OCI-LY1 (cell line): ENCODE measurements at regions not wholly inside any gene's neighbourhood (a gene's known extent, or its start where the extent isn't known, plus 50 kb on each side); places are given as distances from the start of the nearest gene placed in this dataset.

Experiments used
- H2AFZ ChIP-seq: fragments of 200-600 bp; sonication (generic), shearing (Covaris generic); 2 replicates; pipeline ENCODE4 v1.6.0; 2014; ENCODE audit warnings: antibody characterized with exemption, mild to moderate bottlenecking, low read length
- H3F3A ChIP-seq: fragments of 200-600 bp; sonication (generic), shearing (Covaris generic); 2 replicates; pipeline ENCODE4 v1.6.0; 2014; ENCODE audit warnings: mild to moderate bottlenecking, antibody characterized with exemption, low read length, moderate library complexity; ENCODE audit not compliant: insufficient read depth
- H3K27ac ChIP-seq: fragments of 200-600 bp; sonication (generic); 2 replicates; pipeline ENCODE4 v1.5.1; 2014; ENCODE audit warnings: low read length, mixed run types, mild to moderate bottlenecking, low read depth; ENCODE audit not compliant: poor library complexity, severe bottlenecking
- H3K27me3 ChIP-seq: fragments of 200-600 bp; sonication (generic); 2 replicates; pipeline ENCODE4 v1.6.0; 2014; ENCODE audit warnings: antibody characterized with exemption, mild to moderate bottlenecking, low read length, moderate library complexity; ENCODE audit not compliant: insufficient read depth
- H3K36me3 ChIP-seq: fragments of 200-600 bp; sonication (generic); 2 replicates; pipeline ENCODE4 v1.6.1; 2014; ENCODE audit warnings: mild to moderate bottlenecking, antibody characterized with exemption, low read length, moderate library complexity, mixed read lengths; ENCODE audit not compliant: insufficient read depth
- H3K4me1 ChIP-seq: fragments of 200-600 bp; sonication (generic); 2 replicates; pipeline ENCODE4 v1.5.1; 2014; ENCODE audit warnings: mild to moderate bottlenecking, low read length, moderate library complexity; ENCODE audit not compliant: insufficient read depth, severe bottlenecking
- H3K4me2 ChIP-seq: fragments of 200-600 bp; sonication (generic), shearing (Covaris generic); 2 replicates; pipeline ENCODE4 v1.6.1; 2014; ENCODE audit warnings: low read length
- H3K4me3 ChIP-seq: fragments of 200-600 bp; sonication (generic); 2 replicates; pipeline ENCODE4 v1.5.1; 2014; ENCODE audit warnings: low read length, low read depth, mild to moderate bottlenecking, mixed read lengths; ENCODE audit not compliant: poor library complexity, severe bottlenecking
- H3K79me2 ChIP-seq: fragments of 200-600 bp; shearing (Covaris generic); 2 replicates; pipeline ENCODE4 v1.6.1; 2016; ENCODE audit warnings: mixed run types, low read length, mixed read lengths; ENCODE audit not compliant: insufficient read depth
- H3K9ac ChIP-seq: fragments of 200-600 bp; sonication (generic), shearing (Covaris generic); 2 replicates; pipeline ENCODE4 v1.6.1; 2014; ENCODE audit warnings: mild to moderate bottlenecking, low read length, mixed read lengths
- H3K9me2 ChIP-seq: fragments of 200-600 bp; sonication (generic), shearing (Covaris generic); 2 replicates; pipeline ENCODE4 v1.6.1; 2014; ENCODE audit warnings: low read depth, mild to moderate bottlenecking, low read length, mixed read lengths
- H3K9me3 ChIP-seq: fragments of 200-600 bp; shearing (Covaris generic); 2 replicates; pipeline ENCODE4 v1.6.1; 2014; ENCODE audit warnings: low read length, mixed read lengths
- H4K20me1 ChIP-seq: fragments of 200-600 bp; sonication (generic), shearing (Covaris generic); 2 replicates; pipeline ENCODE4 v1.6.0; 2016; ENCODE audit warnings: mild to moderate bottlenecking, low read length; ENCODE audit not compliant: insufficient read depth
- CTCF ChIP-seq: fragments of 200-600 bp; sonication (generic), shearing (Covaris generic); IDR thresholded peaks from 2 replicates; pipeline ENCODE4 v1.5.1; 2017; ENCODE audit warnings: mild to moderate bottlenecking, antibody characterized with exemption, low read length, moderate library complexity, mixed read lengths
- EZH2 ChIP-seq: fragments of 200-600 bp; sonication (generic), shearing (Covaris generic); IDR thresholded peaks from 2 replicates; pipeline ENCODE4 v1.8.0; 2017; ENCODE audit warnings: borderline replicate concordance, mixed run types, mild to moderate bottlenecking, antibody characterized with exemption, low read length, moderate library complexity, mixed read lengths

- Histone ChIP-seq H3K9ac (no peak overlapping the region), H3K27ac (no peak overlapping the region), H3K79me2 (no peaks in the 10 kb centered on the region)
Measured at GRCh38 chr16:86363836-86364618, 146.3 kb upstream of the FOXF1 start.

GRCh38 chr16:86364653-86365380, 145.5 kb upstream of the FOXF1 start:
- Histone ChIP-seq H3K4me3 (no peak overlapping the region), H3K4me1 (no peaks in the 10 kb centered on the region), H3K4me2 (no peak overlapping the region), H2AFZ (no peak overlapping the region), H3K36me3 (no peaks in the 10 kb centered on the region), H3F3A (no peaks in the 10 kb centered on the region), H4K20me1 (no peaks in the 10 kb centered on the region), H3K9me2 (no peaks in the 10 kb centered on the region), H3K9ac (no peak overlapping the region), H3K27ac (no peak overlapping the region), H3K27me3 (no peaks in the 10 kb centered on the region; the same call in 1 of the 2 replicates), H3K9me3 (no peaks in the 10 kb centered on the region), H3K79me2 (no peaks in the 10 kb centered on the region)
- TF ChIP-seq EZH2 (no peak), CTCF (no peak)

More at GRCh38 chr16:86363836-86364618, 146.3 kb upstream of the FOXF1 start:
- no peak overlapping the region for H3K4me3 ChIP-seq
- no peak overlapping the region for H2AFZ ChIP-seq
- no peaks in the 10 kb centered on the region for H3K9me2 ChIP-seq
- no peaks in the 10 kb centered on the region for H3K36me3 ChIP-seq
- H3F3A ChIP-seq: no peaks in the 10 kb centered on the region
- no peaks in the 10 kb centered on the region for H4K20me1 ChIP-seq
- H3K4me1 ChIP-seq: no peaks in the 10 kb centered on the region
- no peaks in the 10 kb centered on the region; the same call in 1 of the 2 replicates for H3K27me3 ChIP-seq
- H3K4me2 ChIP-seq: no peak overlapping the region
- H3K9me3 ChIP-seq: no peaks in the 10 kb centered on the region
- no peak for TF ChIP-seq EZH2
- TF ChIP-seq CTCF: no peak

- Histone ChIP-seq H3K79me2 (no peaks in the 10 kb centered on the region), H3K9me2 (no peaks in the 10 kb centered on the region), H3K4me2 (no peak overlapping the region), H3K4me1 (no peaks in the 10 kb centered on the region), H3K9ac (no peak overlapping the region), H3K4me3 (no peak overlapping the region), H3F3A (no peaks in the 10 kb centered on the region), H3K27ac (no peak overlapping the region), H3K36me3 (no peaks in the 10 kb centered on the region), H2AFZ (no peak overlapping the region), H4K20me1 (no peaks in the 10 kb centered on the region), H3K9me3 (no peaks in the 10 kb centered on the region), H3K27me3 (no peaks in the 10 kb centered on the region; the same call in 1 of the 2 replicates)
- TF ChIP-seq EZH2: no peak
- TF ChIP-seq CTCF: no peak
Measured at GRCh38 chr16:86365513-86366273, 144.6 kb upstream of the FOXF1 start.
